ENCODE measurements at regions not wholly inside any gene's neighbourhood (a gene's known extent, or its start where the extent isn't known, plus 50 kb on each side); places are given as distances from the start of the nearest gene placed in this dataset.

DNA sequence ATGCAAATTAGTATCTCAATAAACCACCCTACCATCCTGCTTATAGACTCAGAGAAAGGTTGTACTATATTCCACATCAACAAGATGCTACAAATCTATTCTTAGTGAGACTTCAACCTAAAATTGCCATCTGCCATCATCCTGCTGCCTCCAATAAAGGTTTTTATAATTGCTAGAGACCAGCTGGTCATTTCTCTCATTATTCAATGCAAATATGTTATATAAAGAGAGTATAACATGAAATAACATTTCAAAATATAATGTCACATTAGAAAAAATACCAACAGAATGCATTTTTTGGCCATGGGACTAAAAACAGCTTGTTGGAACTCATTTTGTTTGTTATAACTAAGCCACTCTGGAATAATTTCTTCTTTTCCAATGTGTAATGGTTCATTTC, 247.3 kb downstream of the LRIG3 start:
- TF ChIP-seq, protein P1, sequence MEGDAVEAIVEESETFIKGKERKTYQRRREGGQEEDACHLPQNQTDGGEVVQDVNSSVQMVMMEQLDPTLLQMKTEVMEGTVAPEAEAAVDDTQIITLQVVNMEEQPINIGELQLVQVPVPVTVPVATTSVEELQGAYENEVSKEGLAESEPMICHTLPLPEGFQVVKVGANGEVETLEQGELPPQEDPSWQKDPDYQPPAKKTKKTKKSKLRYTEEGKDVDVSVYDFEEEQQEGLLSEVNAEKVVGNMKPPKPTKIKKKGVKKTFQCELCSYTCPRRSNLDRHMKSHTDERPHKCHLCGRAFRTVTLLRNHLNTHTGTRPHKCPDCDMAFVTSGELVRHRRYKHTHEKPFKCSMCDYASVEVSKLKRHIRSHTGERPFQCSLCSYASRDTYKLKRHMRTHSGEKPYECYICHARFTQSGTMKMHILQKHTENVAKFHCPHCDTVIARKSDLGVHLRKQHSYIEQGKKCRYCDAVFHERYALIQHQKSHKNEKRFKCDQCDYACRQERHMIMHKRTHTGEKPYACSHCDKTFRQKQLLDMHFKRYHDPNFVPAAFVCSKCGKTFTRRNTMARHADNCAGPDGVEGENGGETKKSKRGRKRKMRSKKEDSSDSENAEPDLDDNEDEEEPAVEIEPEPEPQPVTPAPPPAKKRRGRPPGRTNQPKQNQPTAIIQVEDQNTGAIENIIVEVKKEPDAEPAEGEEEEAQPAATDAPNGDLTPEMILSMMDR (IDR thresholded peaks at IDR 0.05; ENCODE audit: borderline replicate concordance, extremely low read depth, low read length, poor library complexity, severe bottlenecking), result no peak
- no peak for TF ChIP-seq EZH2 (IDR thresholded peaks at IDR 0.05; ENCODE audit: borderline replicate concordance, low read depth, low read length, severe bottlenecking)
